B cell (primary cell): ENCODE measurements at regions not wholly inside any gene's neighbourhood (a gene's known extent, or its start where the extent isn't known, plus 50 kb on each side); places are given as distances from the start of the nearest gene placed in this dataset.
"Not testable (repeated sequence)": the region's sequence is repeated elsewhere in the genome, so short reads cannot be mapped to it uniquely, and the experiment has no call there.

Source experiments
- ATAC-seq: fragments of 200-7000 bp; cut with Tn5 transposase; one replicate; pipeline ENCODE4 v1.10.0; 2021; ENCODE audit warnings: low read depth, mild to moderate bottlenecking, moderate number of reproducible peaks, moderate library complexity
- CTCF ChIA-PET: fragments of 350-600 bp; sonication (Branson Sonifier 250); formaldehyde crosslinking; loops from one replicate; lab custom pipeline; 2021; ENCODE audit warnings: antibody characterized with exemption, inconsistent platforms; lab: Charles Lee
- POLR2A ChIA-PET: fragments of 350-600 bp; sonication (Branson Sonifier 250); formaldehyde crosslinking; loops from one replicate; lab custom pipeline; 2021; ENCODE audit warnings: antibody characterized with exemption; lab: Charles Lee
- DNase-seq: peaks from one replicate; pipeline ENCODE4 v3.0.0; 2013
- H2AFZ ChIP-seq: 2 replicates; pipeline ENCODE4 v1.6.1; 2012; ENCODE audit warnings: mild to moderate bottlenecking, low read depth, low read length; ENCODE audit not compliant: insufficient read depth, poor library complexity, severe bottlenecking
- H3K27ac ChIP-seq, 2 donors: 1 replicate in 1 of 2; 2 replicates in 1 of 2; pipeline ENCODE4 v1.5.1; 2012 to 2013; ENCODE audit warnings: low read length in 2 of 2, mild to moderate bottlenecking in 2 of 2, moderate library complexity in 1 of 2
- H3K27me3 ChIP-seq, 4 experiments: fragments of 200-600 bp in 1 of 4; sonication (generic) in 1 of 4; replicated peaks in 1 of 4; 1 replicate in 2 of 4; 2 replicates in 2 of 4; pipeline versions ENCODE4 v1.6.1 to v1.7.0; 2013 to 2016; ENCODE audit warnings: low read length in 3 of 4, mild to moderate bottlenecking in 2 of 4, mixed read lengths in 1 of 4, moderate library complexity in 1 of 4; ENCODE audit not compliant: insufficient read depth in 4 of 4, control insufficient read depth in 3 of 4; ENCODE audit errors: control extremely low read depth in 1 of 4
- H3K36me3 ChIP-seq, 2 experiments: replicated peaks in 1 of 2; 1 replicate in 1 of 2; 2 replicates in 1 of 2; pipeline versions ENCODE4 v1.6.1 to v1.7.1; 2013; ENCODE audit warnings: low read length in 1 of 2; ENCODE audit not compliant: insufficient read depth in 2 of 2, control insufficient read depth in 1 of 2; ENCODE audit errors: control extremely low read depth in 1 of 2, extremely low read depth in 1 of 2
- H3K4me1 ChIP-seq, 2 donors: fragments of 200-600 bp in 1 of 2; sonication (generic) in 1 of 2; 1 replicate in 1 of 2; 2 replicates in 1 of 2; pipeline versions ENCODE4 v1.5.1 to v1.6.1; 2013 to 2017; ENCODE audit warnings: low read length in 2 of 2; ENCODE audit not compliant: control insufficient read depth in 2 of 2, insufficient read depth in 2 of 2
- H3K4me2 ChIP-seq: replicated peaks from 2 replicates; pipeline ENCODE3; 2012; ENCODE audit warnings: mild to moderate bottlenecking, low read depth, low read length; ENCODE audit not compliant: poor library complexity, severe bottlenecking
- H3K4me3 ChIP-seq, 5 experiments: fragments of 200-600 bp in 1 of 5; sonication (generic) in 1 of 5; 1 replicate in 3 of 5; 2 replicates in 2 of 5; pipeline versions ENCODE4 v1.5.1 to v1.7.0; 2011 to 2016; ENCODE audit warnings: low read length in 4 of 5, mild to moderate bottlenecking in 4 of 5, low read depth in 2 of 5, control low read depth in 1 of 5, moderate library complexity in 1 of 5; ENCODE audit not compliant: insufficient read depth in 1 of 5; ENCODE audit errors: control extremely low read depth in 1 of 5, extremely low read depth in 1 of 5
- H3K79me2 ChIP-seq: fragments of 200-600 bp; sonication (generic); one replicate; pipeline ENCODE4 v1.6.0; 2016; ENCODE audit warnings: low read length; ENCODE audit not compliant: control insufficient read depth, insufficient read depth
- H3K9ac ChIP-seq: fragments of 200-600 bp; sonication (generic); 2 replicates; pipeline ENCODE4 v1.6.1; 2017; ENCODE audit warnings: mild to moderate bottlenecking, low read length, moderate library complexity
- H3K9me3 ChIP-seq, 3 donors: one replicate each; pipeline versions ENCODE4 v1.6.1 to v1.7.1; 2013; ENCODE audit warnings: low read length in 2 of 3; ENCODE audit not compliant: control insufficient read depth in 2 of 3, insufficient read depth in 1 of 3; ENCODE audit errors: control extremely low read depth in 1 of 3
- H4K20me1 ChIP-seq: 2 replicates; pipeline ENCODE4 v1.6.0; 2012; ENCODE audit warnings: mild to moderate bottlenecking, low read length; ENCODE audit not compliant: insufficient read depth, control insufficient read depth, poor library complexity, severe bottlenecking
- H3K27ac Mint-ChIP-seq: one replicate; pipeline ENCODE4 v1.8.0; 2021; ENCODE audit warnings: mixed read lengths
- H3K27me3 Mint-ChIP-seq: one replicate; pipeline ENCODE4 v1.8.0; 2021; ENCODE audit warnings: mixed read lengths
- H3K4me1 Mint-ChIP-seq: one replicate; pipeline ENCODE4 v1.8.0; 2021; ENCODE audit warnings: mixed read lengths
- H3K4me3 Mint-ChIP-seq: one replicate; pipeline ENCODE4 v1.8.0; 2021; ENCODE audit warnings: mixed read lengths
- H3K9me3 Mint-ChIP-seq: one replicate; pipeline ENCODE4 v1.8.0; 2022; ENCODE audit warnings: mixed read lengths; ENCODE audit not compliant: insufficient read depth
- CTCF ChIP-seq: fragments of 200-600 bp; IDR thresholded peaks from one replicate; pipeline ENCODE4 v1.8.0; 2022; ENCODE audit warnings: antibody characterized with exemption, mild to moderate bottlenecking
- EZH2 ChIP-seq: IDR thresholded peaks from 2 replicates; pipeline ENCODE4 v1.6.1; 2012; ENCODE audit warnings: borderline replicate concordance, low read depth, mild to moderate bottlenecking, moderate library complexity, low read length; ENCODE audit not compliant: insufficient read depth, poor library complexity, severe bottlenecking
- WGBS: methylation state at CpG from one replicate; pipeline ENCODE4 v1.1.5; 2013; ENCODE audit warnings: missing lambda C conversion rate; ENCODE audit not compliant: insufficient coverage; 5-methylcytosine and 5-hydroxymethylcytosine counted together
- intact Hi-C: fragments of 100-400 bp; cut with micrococcal nuclease; formaldehyde crosslinking; loops from one replicate; pipeline ENCODE4 v1.10.0; 2022

- DNase-seq (no peak), ATAC-seq (no peak)
- ChIA-PET POLR2A (no interaction called here), CTCF (no interaction called here)
- Mint-ChIP-seq H3K27me3 (no peaks in the 10 kb centered on the region), H3K4me3 (no peak overlapping the region), H3K27ac (no peak overlapping the region), H3K9me3 (no peaks in the 10 kb centered on the region), H3K4me1 (no peaks in the 10 kb centered on the region)
- H3K27me3 ChIP-seq, result no peaks in the 10 kb centered on the region
- no peaks in the 10 kb centered on the region for H3K36me3 ChIP-seq
- H3K4me2 ChIP-seq, result no peak overlapping the region
- no peaks in the 10 kb centered on the region for H3K4me1 ChIP-seq
- H3K9ac ChIP-seq, result no peak overlapping the region
- no CpG with 5 or more reads among the region's 2 CpGs for WGBS
- intact Hi-C loops, result no loop called here
- H3K9me3 ChIP-seq, result no peaks in the 10 kb centered on the region
- H2AFZ ChIP-seq, result no peak overlapping the region
- no peaks in the 10 kb centered on the region for H4K20me1 ChIP-seq
- no peak overlapping the region for H3K27ac ChIP-seq
- TF ChIP-seq CTCF, result no peak
- no peak for TF ChIP-seq EZH2
- H3K4me3 ChIP-seq, result no peak overlapping the region
- no peaks in the 10 kb centered on the region for H3K79me2 ChIP-seq
These were observed 794.4 kb upstream of the ACO1 start for GRCh38 chr9:31590091-31590490.

- intact Hi-C loops, ATAC-seq, H3K36me3 ChIP-seq, H3K27me3 ChIP-seq, H3K79me2 ChIP-seq, H3K9me3 ChIP-seq, DNase-seq, H3K4me3 Mint-ChIP-seq, H3K27ac Mint-ChIP-seq, H3K4me1 ChIP-seq, H3K4me1 Mint-ChIP-seq, H3K27ac ChIP-seq, H3K4me3 ChIP-seq, H3K27me3 Mint-ChIP-seq, POLR2A ChIA-PET, H3K9ac ChIP-seq, H3K9me3 Mint-ChIP-seq, H3K4me2 ChIP-seq, H2AFZ ChIP-seq, H4K20me1 ChIP-seq: not testable (repeated sequence)
- WGBS, result 80% methylated on average over 3 of the region's 5 CpGs
- CTCF ChIA-PET, result interaction anchor here (0.7 kb wide), 1 partner anchor 287 kb away, joined by 4 read pairs; no protein-coding TSS in a partner anchor
These were observed 787.4 kb upstream of the ACO1 start for GRCh38 chr9:31597086-31597485.
